Hematopoietic multipotent progenitor cell treated with erythropoietin and hydrocortisone succinate and interleukin-3 and kit ligand, for 17 days (in vitro differentiated cells): ENCODE measurements at regions not wholly inside any gene's neighbourhood (a gene's known extent, or its start where the extent isn't known, plus 50 kb on each side); places are given as distances from the start of the nearest gene placed in this dataset.
"Not testable (repeated sequence)": the region's sequence is repeated elsewhere in the genome, so short reads cannot be mapped to it uniquely, and the experiment has no call there.

Source experiments
- DNase-seq: peaks from one replicate; pipeline ENCODE4 v3.0.0-alpha.2; 2015; ENCODE audit warnings: low spot score

DNA sequence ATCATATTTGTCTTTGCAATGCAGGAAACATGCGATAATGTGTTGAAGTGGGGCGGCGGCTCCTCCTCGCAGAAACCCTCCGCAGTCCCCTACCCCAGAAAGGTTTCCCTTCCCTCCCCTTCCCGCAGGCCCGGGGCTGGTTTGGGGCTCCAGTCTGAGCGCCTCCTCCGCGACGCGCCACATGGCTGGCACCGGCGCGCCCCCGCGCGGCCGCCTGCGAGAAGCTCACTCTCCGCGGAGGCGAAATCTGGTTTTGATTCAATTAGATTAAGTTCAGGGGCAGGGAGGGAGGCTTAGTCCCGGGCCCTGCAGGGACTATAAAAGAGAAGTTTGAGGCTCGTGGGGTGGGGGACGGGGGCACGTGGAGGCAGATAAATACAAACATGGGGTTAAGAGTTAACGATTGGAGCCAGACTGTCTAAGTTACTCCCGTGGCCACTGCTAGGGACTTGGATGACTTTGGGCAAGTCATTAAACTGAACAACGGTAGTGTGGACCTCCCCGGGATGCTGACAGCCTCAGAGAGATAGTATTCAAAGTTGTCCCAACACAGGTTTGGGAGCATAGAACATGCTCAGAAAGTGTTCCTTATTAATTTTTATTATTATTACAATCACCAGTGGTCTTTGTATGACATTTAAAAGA is 69.4 kb downstream of the MSX2 start:
- DNase-seq: no peak

DNA sequence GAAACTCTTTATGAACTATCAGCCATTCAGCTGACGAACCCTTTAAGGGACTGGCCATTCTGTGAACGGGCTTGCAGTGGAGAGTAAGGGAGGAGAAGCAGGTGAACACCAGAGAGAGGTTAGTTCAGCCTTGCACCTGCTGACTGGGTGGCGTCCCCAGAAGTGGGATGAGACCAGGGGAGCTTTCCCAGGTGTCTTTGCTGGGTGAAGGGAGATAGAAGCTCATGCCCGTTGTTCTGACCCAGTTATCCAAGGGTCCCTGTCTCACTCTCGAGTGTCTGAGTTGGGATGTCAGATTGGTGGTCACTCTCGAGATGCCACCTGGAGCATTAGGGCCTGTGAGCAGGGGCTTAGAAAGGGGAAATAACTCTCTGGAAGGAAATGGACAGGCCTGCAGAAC is 68.7 kb downstream of the MSX2 start:
- no peak for DNase-seq

- DNase-seq: not testable (repeated sequence)
These were observed 67.9 kb downstream of the MSX2 start for GRCh38 chr5:174792265-174792664.

- DNase-seq: no peak
These were observed 66.5 kb downstream of the MSX2 start for GRCh38 chr5:174790906-174791305.

GRCh38 chr5:174789596-174789995 is 65.2 kb downstream of the MSX2 start:
- no peak for DNase-seq

- DNase-seq: no peak
These were observed 60.8 kb downstream of the MSX2 start for GRCh38 chr5:174785120-174785680.
